ENCODE measurements at regions not wholly inside any gene's neighbourhood (a gene's known extent, or its start where the extent isn't known, plus 50 kb on each side); places are given as distances from the start of the nearest gene placed in this dataset.

- Histone ChIP-seq H3K27me3 (ENCODE audit: low read depth, low read length) (no peaks in the 10 kb centered on the region), H2AFZ (ENCODE audit: low read depth, low read length) (no peak overlapping the region), H3K27ac (ENCODE audit: low read length) (no peak overlapping the region), H3K4me2 (ENCODE audit: low read length) (no peak overlapping the region), H4K20me1 (ENCODE audit: insufficient read depth, low read length) (no peaks in the 10 kb centered on the region), H3K9me3 (ENCODE audit: insufficient read depth, low read length) (no peaks in the 10 kb centered on the region), H3K79me2 (ENCODE audit: low read length) (no peaks in the 10 kb centered on the region), H3K4me3 (ENCODE audit: low read length) (no peak overlapping the region), H3K36me3 (replicated peaks; ENCODE audit: low read depth, low read length) (no peaks in the 10 kb centered on the region), H3K9ac (ENCODE audit: low read length) (no peak overlapping the region), H3K4me1 (ENCODE audit: low read length) (no peaks in the 10 kb centered on the region)
- TF ChIP-seq CTCF (IDR thresholded peaks at IDR 0.05; ENCODE audit: low read depth, low read length), result peak; percentile 86
- no peak for TF ChIP-seq EZH2phosphoT487 (IDR thresholded peaks at IDR 0.05; ENCODE audit: low read depth)
These were observed 106.2 kb upstream of the NAV3 start for GRCh38 chr12:77724367-77724957.

GRCh38 chr12:77723308-77723707 lies 107.4 kb upstream of the NAV3 start:
- H3K9ac ChIP-seq (ENCODE audit: low read length), result no peak overlapping the region
- no peaks in the 10 kb centered on the region for H4K20me1 ChIP-seq (ENCODE audit: insufficient read depth, low read length)
- no peaks in the 10 kb centered on the region for H3K9me3 ChIP-seq (ENCODE audit: insufficient read depth, low read length)
- H3K4me1 ChIP-seq (ENCODE audit: low read length), result no peaks in the 10 kb centered on the region
- no peak overlapping the region for H3K27ac ChIP-seq (ENCODE audit: low read length)
- no peak overlapping the region for H3K4me3 ChIP-seq (ENCODE audit: low read length)
- H3K36me3 ChIP-seq (replicated peaks; ENCODE audit: low read depth, low read length), result no peaks in the 10 kb centered on the region
- no peak overlapping the region for H3K4me2 ChIP-seq (ENCODE audit: low read length)
- no peaks in the 10 kb centered on the region for H3K79me2 ChIP-seq (ENCODE audit: low read length)
- no peaks in the 10 kb centered on the region for H3K27me3 ChIP-seq (ENCODE audit: low read depth, low read length)
- H2AFZ ChIP-seq (ENCODE audit: low read depth, low read length), result no peak overlapping the region
- no peak for TF ChIP-seq EZH2phosphoT487 (IDR thresholded peaks at IDR 0.05; ENCODE audit: low read depth)
- no peak for TF ChIP-seq CTCF (IDR thresholded peaks at IDR 0.05; ENCODE audit: low read depth, low read length)

GRCh38 chr12:77722536-77722935 lies 108.2 kb upstream of the NAV3 start:
- no peaks in the 10 kb centered on the region for H3K79me2 ChIP-seq (ENCODE audit: low read length)
- no peak for TF ChIP-seq CTCF (IDR thresholded peaks at IDR 0.05; ENCODE audit: low read depth, low read length)

GRCh38 chr12:77720258-77720657 lies 110.4 kb upstream of the NAV3 start:
- Histone ChIP-seq H3K27me3 (ENCODE audit: low read depth, low read length) (no peaks in the 10 kb centered on the region), H2AFZ (ENCODE audit: low read depth, low read length) (no peak overlapping the region), H3K4me2 (ENCODE audit: low read length) (no peak overlapping the region), H3K4me3 (ENCODE audit: low read length) (no peak overlapping the region), H3K4me1 (ENCODE audit: low read length) (no peaks in the 10 kb centered on the region), H3K36me3 (replicated peaks; ENCODE audit: low read depth, low read length) (no peaks in the 10 kb centered on the region), H3K79me2 (ENCODE audit: low read length) (no peaks in the 10 kb centered on the region), H3K9ac (ENCODE audit: low read length) (no peak overlapping the region), H4K20me1 (ENCODE audit: insufficient read depth, low read length) (no peaks in the 10 kb centered on the region), H3K27ac (ENCODE audit: low read length) (no peak overlapping the region), H3K9me3 (ENCODE audit: insufficient read depth, low read length) (no peaks in the 10 kb centered on the region)
- TF ChIP-seq EZH2phosphoT487 (IDR thresholded peaks at IDR 0.05; ENCODE audit: low read depth), result no peak
- no peak for TF ChIP-seq CTCF (IDR thresholded peaks at IDR 0.05; ENCODE audit: low read depth, low read length)

More at GRCh38 chr12:77722536-77722935, 108.2 kb upstream of the NAV3 start:
- H3K4me3 ChIP-seq (ENCODE audit: low read length), result no peak overlapping the region
- H3K4me2 ChIP-seq (ENCODE audit: low read length), result no peak overlapping the region
- no peaks in the 10 kb centered on the region for H3K36me3 ChIP-seq (replicated peaks; ENCODE audit: low read depth, low read length)
- H3K27me3 ChIP-seq (ENCODE audit: low read depth, low read length), result no peaks in the 10 kb centered on the region
- no peaks in the 10 kb centered on the region for H4K20me1 ChIP-seq (ENCODE audit: insufficient read depth, low read length)
- H3K9me3 ChIP-seq (ENCODE audit: insufficient read depth, low read length), result no peaks in the 10 kb centered on the region
- no peaks in the 10 kb centered on the region for H3K4me1 ChIP-seq (ENCODE audit: low read length)
- no peak overlapping the region for H2AFZ ChIP-seq (ENCODE audit: low read depth, low read length)
- no peak overlapping the region for H3K27ac ChIP-seq (ENCODE audit: low read length)
- H3K9ac ChIP-seq (ENCODE audit: low read length), result no peak overlapping the region
